ENCODE measurements at regions not wholly inside any gene's neighbourhood (a gene's known extent, or its start where the extent isn't known, plus 50 kb on each side); places are given as distances from the start of the nearest gene placed in this dataset.

GRCh38 chr16:13441675-13442074 lies 478.3 kb upstream of the ERCC4 start:
- Histone ChIP-seq H3K79me2 (ENCODE audit: control insufficient read depth, insufficient read depth, low read length) (no peaks in the 10 kb centered on the region), H3K9me1 (ENCODE audit: control insufficient read depth, insufficient read depth, low read length) (no peaks in the 10 kb centered on the region), H3K27me3 (ENCODE audit: control insufficient read depth in 2 of 2, insufficient read depth in 2 of 2, low read length in 2 of 2) (no peaks in the 10 kb centered on the region), H2AFZ (ENCODE audit: low read depth, low read length) (no peak overlapping the region), H3K36me3 (ENCODE audit: control insufficient read depth, insufficient read depth, low read length) (no peaks in the 10 kb centered on the region), H3K9ac (ENCODE audit: insufficient read depth in 1 of 2, low read depth in 2 of 2, low read length in 2 of 2) (no peak overlapping the region), H3K27ac (ENCODE audit: extremely low read depth, low read depth, low read length) (no peak overlapping the region), H3K4me3 (no peak overlapping the region), H4K20me1 (replicated peaks; ENCODE audit: control insufficient read depth, insufficient read depth, low read length) (no peaks in the 10 kb centered on the region), H3K9me3 (replicated peaks; ENCODE audit: control insufficient read depth, insufficient read depth, low read depth, low read length) (no peaks in the 10 kb centered on the region), H3K4me2 (ENCODE audit: insufficient read depth, low read length) (no peak overlapping the region), H3K4me1 (replicated peaks in 1 of 2; ENCODE audit: control insufficient read depth in 2 of 2, insufficient read depth in 2 of 2, low read length in 2 of 2) (no peaks in the 10 kb centered on the region)
- intact Hi-C loops (cut with micrococcal nuclease) (no loop called here), in situ Hi-C loops (cut with MboI) (no loop called here)
- POLR2A ChIA-PET = interaction anchor here (0.9 kb wide), 1 partner anchor 11 kb away, joined by 3 read pairs; no protein-coding TSS in a partner anchor
- no peak for FAIRE-seq
- TF ChIP-seq ZNF695 (CRISPR knock-in tag; IDR thresholded peaks at IDR 0.05) = no peak
- TF ChIP-seq ZNF780A (CRISPR knock-in tag; IDR thresholded peaks at IDR 0.05) = no peak
- no peak for TF ChIP-seq RFX1 (IDR thresholded peaks at IDR 0.05)
- no peak for TF ChIP-seq CREB5 (CRISPR knock-in tag; IDR thresholded peaks at IDR 0.05)
- no peak for TF ChIP-seq ZNF717 (CRISPR knock-in tag; IDR thresholded peaks at IDR 0.05)
- no peak for TF ChIP-seq ELK3 (CRISPR knock-in tag; IDR thresholded peaks at IDR 0.05)
- TF ChIP-seq NFE2 (IDR thresholded peaks at IDR 0.05; ENCODE audit: low read depth) = no peak
- no peak for TF ChIP-seq TSC22D4 (tag; IDR thresholded peaks at IDR 0.05)
- no peak for TF ChIP-seq ARID3B (CRISPR knock-in tag; IDR thresholded peaks at IDR 0.05; ENCODE audit: borderline replicate concordance)
- no peak for TF ChIP-seq THRA (IDR thresholded peaks at IDR 0.05)
- no peak for TF ChIP-seq ZC3H8 (IDR thresholded peaks at IDR 0.05)
- no peak for DNase-seq (ENCODE audit: extremely low read depth in 1 of 4, low spot score in 3 of 4)
- no peak for ATAC-seq
- CTCF ChIA-PET (ENCODE audit: low intra/inter-chr PET ratio) = no interaction called here
- WGBS (ENCODE audit: insufficient coverage, low coverage, missing lambda C conversion rate) = 2% methylated on average over 3 of the region's 3 CpGs
- BruUV-seq (replicated peaks) = no TSS peak
